Erythroblast (primary cell): ENCODE measurements at regions not wholly inside any gene's neighbourhood (a gene's known extent, or its start where the extent isn't known, plus 50 kb on each side); places are given as distances from the start of the nearest gene placed in this dataset.

Experiments
- GATA1 ChIP-seq: IDR thresholded peaks from 2 replicates; pipeline ENCODE4 v1.6.1; 2011; ENCODE audit warnings: low read depth, mild to moderate bottlenecking, control low read depth, low read length, moderate library complexity
- POLR2A ChIP-seq: IDR thresholded peaks from 2 replicates; pipeline ENCODE4 v1.6.1; 2011; ENCODE audit warnings: mild to moderate bottlenecking, low read length

DNA sequence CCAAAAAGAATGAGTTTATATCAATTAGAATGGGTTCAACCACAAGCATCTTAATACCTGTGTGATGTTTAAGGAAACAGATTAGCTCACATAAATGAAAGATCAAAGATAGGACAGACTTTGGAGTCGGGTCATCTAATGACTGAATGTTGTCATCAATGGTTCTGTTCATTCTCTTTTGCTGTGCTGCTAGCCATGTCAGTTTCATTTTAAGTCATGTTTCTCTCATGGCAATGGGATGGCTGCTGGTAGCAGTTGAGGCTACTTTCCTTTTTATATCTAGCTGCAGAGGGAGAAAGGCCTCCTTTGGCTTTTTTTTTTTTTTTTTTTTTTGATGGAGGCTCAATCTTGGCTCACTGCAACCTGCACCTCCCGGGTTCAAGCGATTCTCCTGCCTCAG is 86.9 kb upstream of the SPAG17 start:
- TF ChIP-seq POLR2A (no peak), GATA1 (no peak)
